Activated CD8-positive, alpha-beta memory T cell treated with anti-CD3 and anti-CD28 coated beads for 24 hours (primary cell): ENCODE measurements at regions not wholly inside any gene's neighbourhood (a gene's known extent, or its start where the extent isn't known, plus 50 kb on each side); places are given as distances from the start of the nearest gene placed in this dataset.
"Not testable (repeated sequence)": the region's sequence is repeated elsewhere in the genome, so short reads cannot be mapped to it uniquely, and the experiment has no call there.

Experiments
- DNase-seq: peaks from one replicate; pipeline ENCODE4 v3.0.0-alpha.2; 2020

GRCh38 chr15:96948981-96949380, 618.5 kb downstream of the NR2F2 start:
- DNase-seq = no peak

- no peak for DNase-seq
Observed at GRCh38 chr15:96958721-96959120, 628.2 kb downstream of the NR2F2 start.

GRCh38 chr15:96959501-96959900, 629.0 kb downstream of the NR2F2 start:
- no peak for DNase-seq

GRCh38 chr15:96960711-96961480, 630.4 kb downstream of the NR2F2 start:
- DNase-seq = no peak

GRCh38 chr15:96966554-96966953, 636.1 kb downstream of the NR2F2 start:
- DNase-seq = no peak

GRCh38 chr15:96969732-96970710, 639.5 kb downstream of the NR2F2 start:
- no peak for DNase-seq

- DNase-seq = no peak
Observed at GRCh38 chr15:96972201-96972600, 641.7 kb downstream of the NR2F2 start.

- DNase-seq = no peak
Observed at GRCh38 chr15:96974761-96975160, 644.3 kb downstream of the NR2F2 start.

- no peak for DNase-seq
Observed at GRCh38 chr15:96977886-96978285, 647.4 kb downstream of the NR2F2 start.

GRCh38 chr15:96978937-96979473, 648.5 kb downstream of the NR2F2 start:
- DNase-seq = no peak

GRCh38 chr15:96984121-96984671, 653.7 kb downstream of the NR2F2 start:
- DNase-seq = not testable (repeated sequence)

GRCh38 chr15:96992817-96993216, 662.3 kb downstream of the NR2F2 start:
- DNase-seq = no peak

GRCh38 chr15:96997538-96997937, 667.0 kb downstream of the NR2F2 start:
- no peak for DNase-seq

GRCh38 chr15:97009031-97009431, 678.5 kb downstream of the NR2F2 start:
- DNase-seq = no peak

GRCh38 chr15:97012986-97013385, 682.5 kb downstream of the NR2F2 start:
- no peak for DNase-seq

GRCh38 chr15:97013491-97013890, 683.0 kb downstream of the NR2F2 start:
- DNase-seq = no peak

GRCh38 chr15:97014001-97014400, 683.5 kb downstream of the NR2F2 start:
- no peak for DNase-seq

- no peak for DNase-seq
Observed at GRCh38 chr15:97023488-97023844, 693.0 kb downstream of the NR2F2 start.

- DNase-seq = no peak
Observed at GRCh38 chr15:97026781-97027180, 696.3 kb downstream of the NR2F2 start.

- DNase-seq = no peak
Observed at GRCh38 chr15:97027772-97028171, 697.3 kb downstream of the NR2F2 start.

- no peak for DNase-seq
Observed at GRCh38 chr15:97030251-97030650, 699.8 kb downstream of the NR2F2 start.

GRCh38 chr15:97036301-97036700, 705.8 kb downstream of the NR2F2 start:
- no peak for DNase-seq

- no peak for DNase-seq
Observed at GRCh38 chr15:97037080-97037479, 706.6 kb downstream of the NR2F2 start.
